HG03045 (cell line): ENCODE measurements at regions not wholly inside any gene's neighbourhood (a gene's known extent, or its start where the extent isn't known, plus 50 kb on each side); places are given as distances from the start of the nearest gene placed in this dataset.

Experiments
- ATAC-seq: cut with Tn5 transposase; IDR thresholded peaks from one replicate; pipeline ENCODE4 v1.9.1; 2021; ENCODE audit warnings: mild to moderate bottlenecking, moderate library complexity; ENCODE audit not compliant: unreplicated experiment

GRCh38 chr5:104266161-104266560, 703.6 kb upstream of the NUDT12 start:
- ATAC-seq = no peak

GRCh38 chr5:104265531-104266140, 703.0 kb upstream of the NUDT12 start:
- ATAC-seq = no peak

GRCh38 chr5:104247260-104247659, 684.7 kb upstream of the NUDT12 start:
- no peak for ATAC-seq

- ATAC-seq = no peak
These were observed 678.5 kb upstream of the NUDT12 start for GRCh38 chr5:104241046-104241445.

- ATAC-seq = no peak
These were observed 675.0 kb upstream of the NUDT12 start for GRCh38 chr5:104237586-104237985.

GRCh38 chr5:104223885-104224773, 661.5 kb upstream of the NUDT12 start:
- ATAC-seq = no peak

GRCh38 chr5:104218200-104218599, 655.6 kb upstream of the NUDT12 start:
- ATAC-seq = no peak

- ATAC-seq = no peak
These were observed 650.6 kb upstream of the NUDT12 start for GRCh38 chr5:104213216-104213615.

GRCh38 chr5:104199771-104200170, 637.2 kb upstream of the NUDT12 start:
- ATAC-seq = no peak

- ATAC-seq = no peak
These were observed 635.6 kb upstream of the NUDT12 start for GRCh38 chr5:104198156-104198555.

GRCh38 chr5:104189909-104190308, 627.3 kb upstream of the NUDT12 start:
- no peak for ATAC-seq

GRCh38 chr5:104189031-104189430, 626.4 kb upstream of the NUDT12 start:
- no peak for ATAC-seq

- ATAC-seq = no peak
These were observed 625.1 kb upstream of the NUDT12 start for GRCh38 chr5:104187656-104188055.

- no peak for ATAC-seq
These were observed 623.9 kb upstream of the NUDT12 start for GRCh38 chr5:104186510-104186909.

GRCh38 chr5:104186100-104186499, 623.5 kb upstream of the NUDT12 start:
- no peak for ATAC-seq

- no peak for ATAC-seq
These were observed 621.7 kb upstream of the NUDT12 start for GRCh38 chr5:104184264-104184663.

GRCh38 chr5:104178829-104179456, 616.4 kb upstream of the NUDT12 start:
- ATAC-seq = no peak

GRCh38 chr5:104178066-104178465, 615.5 kb upstream of the NUDT12 start:
- no peak for ATAC-seq

- ATAC-seq = no peak
These were observed 615.1 kb upstream of the NUDT12 start for GRCh38 chr5:104177651-104178050.

- no peak for ATAC-seq
These were observed 610.4 kb upstream of the NUDT12 start for GRCh38 chr5:104172976-104173375.

- no peak for ATAC-seq
These were observed 609.5 kb upstream of the NUDT12 start for GRCh38 chr5:104171958-104172690.
